B cell (primary cell): ENCODE measurements at regions not wholly inside any gene's neighbourhood (a gene's known extent, or its start where the extent isn't known, plus 50 kb on each side); places are given as distances from the start of the nearest gene placed in this dataset.

Experiments
- CTCF ChIP-seq: fragments of 200-600 bp; IDR thresholded peaks from one replicate; pipeline ENCODE4 v1.8.0; 2022; ENCODE audit warnings: antibody characterized with exemption, mild to moderate bottlenecking
- EZH2 ChIP-seq: IDR thresholded peaks from 2 replicates; pipeline ENCODE4 v1.6.1; 2012; ENCODE audit warnings: borderline replicate concordance, low read depth, mild to moderate bottlenecking, moderate library complexity, low read length; ENCODE audit not compliant: insufficient read depth, poor library complexity, severe bottlenecking

GRCh38 chr10:131732631-131733127, 168.1 kb upstream of the PPP2R2D start:
- TF ChIP-seq CTCF (no peak), EZH2 (no peak)
